ENCODE measurements at regions not wholly inside any gene's neighbourhood (a gene's known extent, or its start where the extent isn't known, plus 50 kb on each side); places are given as distances from the start of the nearest gene placed in this dataset.

- H3K27ac ChIP-seq (ENCODE audit: insufficient read depth, low read length), result no peak overlapping the region
- intact Hi-C loops (cut with micrococcal nuclease) (loop anchor here (1.0 to 10.0 kb wide), 3 partner anchors 111 to 668 kb away; no protein-coding TSS in a partner anchor), in situ Hi-C loops (cut with MboI; ENCODE audit: low sequenced_read_pairs) (no loop called here), dilution Hi-C loops (cut with HindIII; ENCODE audit: low sequenced_read_pairs, unreplicated experiment) (no loop called here)
- H3K27me3 ChIP-seq (ENCODE audit: control insufficient read depth, insufficient read depth, low read length), result no peaks in the 10 kb centered on the region
- WGBS, 2 experiments (ENCODE audit: extremely low coverage in 2 of 2, insufficient read length in 1 of 2), result 12% methylated on average over 7 of the region's 20 CpGs; no CpG with 5 or more reads in 1 of the 2 experiments
- H2BK120ac ChIP-seq (ENCODE audit: low read depth, low read length), result no peak overlapping the region
- POLR2A ChIA-PET (ENCODE audit: unreplicated experiment), result no interaction called here
- peak overlapping the region; percentile 4 for H2AFZ ChIP-seq (replicated peaks; ENCODE audit: low read length, poor library complexity)
- peak; percentile 100 for ATAC-seq (ENCODE audit: low read depth)
- H3K9me1 ChIP-seq (ENCODE audit: insufficient read depth, low read length), result no peaks in the 10 kb centered on the region
- H2BK15ac ChIP-seq (ENCODE audit: low read depth, low read length), result no peak overlapping the region
- no peak overlapping the region for H2AK9ac ChIP-seq (replicated peaks; ENCODE audit: low read depth, low read length, poor library complexity)
- no peak overlapping the region for H2AK5ac ChIP-seq (ENCODE audit: low read depth, low read length)
- peak; percentile 65 for DNase-seq
- H3K18ac ChIP-seq (ENCODE audit: low read depth, low read length), result no peak overlapping the region
- no peak overlapping the region for H2BK20ac ChIP-seq (ENCODE audit: low read depth, low read length)
- H3K9ac ChIP-seq (ENCODE audit: low read depth, low read length), result no peak overlapping the region
- BruUV-seq (replicated peaks), result no TSS peak
- no peak overlapping the region; the same call in 1 of the 2 replicates for H3K4ac ChIP-seq (ENCODE audit: low read depth, low read length)
- H3K23ac ChIP-seq (ENCODE audit: low read depth, low read length), result no peak overlapping the region
- no peaks in the 10 kb centered on the region for H4K20me1 ChIP-seq (ENCODE audit: insufficient read depth, low read length)
- no peaks in the 10 kb centered on the region for H3K4me1 ChIP-seq (ENCODE audit: control insufficient read depth, insufficient read depth, low read length)
- no peak for TF ChIP-seq USF2 (IDR thresholded peaks at IDR 0.05; ENCODE audit: low read depth, low read length)
- TF ChIP-seq, protein P1, sequence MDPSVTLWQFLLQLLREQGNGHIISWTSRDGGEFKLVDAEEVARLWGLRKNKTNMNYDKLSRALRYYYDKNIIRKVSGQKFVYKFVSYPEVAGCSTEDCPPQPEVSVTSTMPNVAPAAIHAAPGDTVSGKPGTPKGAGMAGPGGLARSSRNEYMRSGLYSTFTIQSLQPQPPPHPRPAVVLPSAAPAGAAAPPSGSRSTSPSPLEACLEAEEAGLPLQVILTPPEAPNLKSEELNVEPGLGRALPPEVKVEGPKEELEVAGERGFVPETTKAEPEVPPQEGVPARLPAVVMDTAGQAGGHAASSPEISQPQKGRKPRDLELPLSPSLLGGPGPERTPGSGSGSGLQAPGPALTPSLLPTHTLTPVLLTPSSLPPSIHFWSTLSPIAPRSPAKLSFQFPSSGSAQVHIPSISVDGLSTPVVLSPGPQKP (IDR thresholded peaks at IDR 0.05; ENCODE audit: borderline replicate concordance, low read depth, low read length), result no peak
- peak; percentile 80 for TF ChIP-seq SMC3 (IDR thresholded peaks at IDR 0.05; ENCODE audit: low read depth, low read length)
- TF ChIP-seq MAFK (IDR thresholded peaks at IDR 0.05; ENCODE audit: low read depth, low read length), result no peak
- no peak for TF ChIP-seq FOS (IDR thresholded peaks at IDR 0.05; ENCODE audit: low read depth, low read length)
- TF ChIP-seq CHD1 (IDR thresholded peaks at IDR 0.05; ENCODE audit: low read depth, low read length), result no peak
- TF ChIP-seq MAZ (IDR thresholded peaks at IDR 0.05; ENCODE audit: borderline replicate concordance, low read depth, low read length), result no peak
- TF ChIP-seq NFE2L2 (IDR thresholded peaks at IDR 0.05; ENCODE audit: low read depth, low read length), result no peak
- peak; percentile 83 for TF ChIP-seq RAD21 (IDR thresholded peaks at IDR 0.05; ENCODE audit: low read length)
- peak; percentile 76 for TF ChIP-seq CTCF (conservative IDR thresholded peaks at IDR 0.05; ENCODE audit: low read depth, low read length)
- TF ChIP-seq POLR2A (IDR thresholded peaks at IDR 0.05; ENCODE audit: low read depth, low read length), result no peak
- peak overlapping the region; percentile 29; the same call in 1 of the 2 replicates for H4K91ac ChIP-seq (ENCODE audit: insufficient read depth, low read depth, low read length)
- no peak overlapping the region for H3K4me3 ChIP-seq (ENCODE audit: insufficient read depth, low read depth, low read length)
- H2BK5ac ChIP-seq (ENCODE audit: low read depth, low read length, poor library complexity, severe bottlenecking), result no peak overlapping the region
- H4K8ac ChIP-seq (ENCODE audit: low read depth in 2 of 2, low read length in 2 of 2), result peak overlapping the region in 1 of 2 experiments; percentile 34; a peak in 1 of 4 replicates
- H3K14ac ChIP-seq (replicated peaks; ENCODE audit: low read depth, low read length), result no peak overlapping the region
- H3K4me2 ChIP-seq (ENCODE audit: low read depth, low read length), result peak overlapping the region; percentile 15
- no peaks in the 10 kb centered on the region for H3K79me1 ChIP-seq (ENCODE audit: low read depth in 1 of 2, low read length in 2 of 2)
- H3K56ac ChIP-seq (ENCODE audit: extremely low read depth, insufficient read depth, low read length), result no peak overlapping the region
- CTCF ChIA-PET, result interaction anchor here (0.6 to 1.2 kb wide), 2 partner anchors 9 to 14 kb away, joined by 3 read pairs; no protein-coding TSS in a partner anchor
- H3K36me3 ChIP-seq (ENCODE audit: control insufficient read depth, insufficient read depth, low read length), result no peaks in the 10 kb centered on the region
- H3K9me3 ChIP-seq (ENCODE audit: control insufficient read depth, insufficient read depth, low read length), result peaks cover 3% of the 10 kb centered on the region; the same call in 1 of the 2 replicates
- H4K5ac ChIP-seq (ENCODE audit: low read depth, low read length), result no peak overlapping the region
Observed at GRCh38 chr4:189792924-189793618, 147.6 kb upstream of the FRG1 start.

All from IMR-90 (cell line).